Retinal pigment epithelial cell (primary cell): ENCODE measurements at regions not wholly inside any gene's neighbourhood (a gene's known extent, or its start where the extent isn't known, plus 50 kb on each side); places are given as distances from the start of the nearest gene placed in this dataset.
A peak's percentile ranks its signal among the peaks of the same experiment; 100 is the strongest.
"Not testable (repeated sequence)": the region's sequence is repeated elsewhere in the genome, so short reads cannot be mapped to it uniquely, and the experiment has no call there.

Experiments
- DNase-seq: peaks from one replicate; pipeline ENCODE4 v3.0.0-alpha.2; 2010; ENCODE audit warnings: low read depth
- H3K4me3 ChIP-seq: 2 replicates; pipeline ENCODE4 v1.5.1; 2011; ENCODE audit warnings: mild to moderate bottlenecking, low read length, control low read depth, moderate library complexity
- CTCF ChIP-seq: conservative IDR thresholded peaks from 2 replicates; pipeline ENCODE4 v1.5.1; 2011; ENCODE audit warnings: low read depth, low read length, control low read depth, inconsistent platforms

- H3K4me3 ChIP-seq = no peak overlapping the region
- TF ChIP-seq CTCF = no peak
- DNase-seq = no peak
Measured at GRCh38 chr15:38992930-38993329, 428.3 kb upstream of the RASGRP1 start.

GRCh38 chr15:38994310-38994709, 429.7 kb upstream of the RASGRP1 start:
- DNase-seq = no peak
- H3K4me3 ChIP-seq = no peak overlapping the region
- no peak for TF ChIP-seq CTCF

- DNase-seq = peak; percentile 81
- no peak overlapping the region for H3K4me3 ChIP-seq
- TF ChIP-seq CTCF = no peak
Measured at GRCh38 chr15:38996111-38996631, 431.6 kb upstream of the RASGRP1 start.

GRCh38 chr15:38997841-38998240, 433.2 kb upstream of the RASGRP1 start:
- no peak for TF ChIP-seq CTCF
- DNase-seq = no peak
- H3K4me3 ChIP-seq = no peak overlapping the region

- DNase-seq = no peak
- TF ChIP-seq CTCF = no peak
- H3K4me3 ChIP-seq = no peak overlapping the region
Measured at GRCh38 chr15:39000008-39000734, 435.6 kb upstream of the RASGRP1 start.

GRCh38 chr15:39009740-39010139, 445.1 kb upstream of the RASGRP1 start:
- H3K4me3 ChIP-seq = no peak overlapping the region
- no peak for TF ChIP-seq CTCF

GRCh38 chr15:39011066-39011465, 446.5 kb upstream of the RASGRP1 start:
- DNase-seq = not testable (repeated sequence)

More at GRCh38 chr15:39009740-39010139, 445.1 kb upstream of the RASGRP1 start:
- DNase-seq = no peak

More at GRCh38 chr15:39011066-39011465, 446.5 kb upstream of the RASGRP1 start:
- H3K4me3 ChIP-seq = not testable (repeated sequence)
